ENCODE measurements at regions not wholly inside any gene's neighbourhood (a gene's known extent, or its start where the extent isn't known, plus 50 kb on each side); places are given as distances from the start of the nearest gene placed in this dataset.

DNA sequence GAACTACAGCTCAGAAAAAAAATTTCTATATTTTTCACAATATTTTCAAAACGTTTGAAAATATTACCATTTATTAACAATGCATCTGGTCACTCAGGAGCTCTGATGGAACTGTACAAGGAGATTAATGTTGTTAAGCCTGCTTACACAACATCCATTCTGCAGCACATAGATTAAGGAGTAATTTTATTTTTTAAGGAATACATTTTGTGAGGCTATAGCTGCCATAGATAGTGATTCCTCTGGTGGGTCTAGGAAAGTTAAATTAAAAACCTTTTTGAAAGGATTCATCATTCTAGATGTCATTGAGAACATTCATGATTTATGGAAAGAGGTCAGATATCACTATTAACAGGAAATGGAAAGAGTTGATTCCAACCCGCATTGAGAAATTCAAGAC, 196.9 kb downstream of the C3orf38 start:
- Histone ChIP-seq H3K79me2 (ENCODE audit: control insufficient read depth in 1 of 2, insufficient read depth in 2 of 2, low read length in 2 of 2) (no peaks in the 10 kb centered on the region), H3K27ac (ENCODE audit: low read depth, low read length) (no peak overlapping the region), H2BK20ac (ENCODE audit: low read length) (no peak overlapping the region), H3K4me2 (ENCODE audit: insufficient read depth in 1 of 2, low read depth in 2 of 2, low read length in 2 of 2) (no peak overlapping the region), H3K4ac (replicated peaks; ENCODE audit: insufficient read length, low read depth, low read length) (no peak overlapping the region), H3K4me1 (replicated peaks in 1 of 4; ENCODE audit: control insufficient read depth in 3 of 4, insufficient read depth in 4 of 4, low read length in 3 of 4) (no peaks in the 10 kb centered on the region), H3K23me2 (ENCODE audit: low read depth, low read length) (no peaks in the 10 kb centered on the region), H3K9me3 (ENCODE audit: insufficient read depth in 2 of 2, low read depth in 1 of 2, low read length in 1 of 2) (no peaks in the 10 kb centered on the region), H3K14ac (ENCODE audit: insufficient read length) (no peak overlapping the region), H2AFZ (ENCODE audit: low read length) (no peak overlapping the region), H3K56ac (replicated peaks; ENCODE audit: insufficient read length, low read depth, low read length) (no peak overlapping the region), H2BK5ac (ENCODE audit: low read depth, low read length) (no peak overlapping the region), H3K79me1 (ENCODE audit: low read depth, low read length) (no peaks in the 10 kb centered on the region), H3K23ac (ENCODE audit: insufficient read length) (no peak overlapping the region), H4K5ac (ENCODE audit: insufficient read length, low read depth, low read length) (no peak overlapping the region), H3K9ac (replicated peaks in 1 of 4; ENCODE audit: extremely low read depth in 1 of 4, low read depth in 3 of 4, low read length in 3 of 4) (no peak overlapping the region), H3K18ac (ENCODE audit: extremely low read depth, low read length) (no peak overlapping the region), H4K20me1 (replicated peaks in 1 of 2; ENCODE audit: control insufficient read depth in 1 of 2, insufficient read depth in 2 of 2, low read length in 2 of 2) (no peaks in the 10 kb centered on the region), H3K27me3 (replicated peaks in 1 of 4; ENCODE audit: control insufficient read depth in 3 of 4, extremely low read depth in 1 of 4, insufficient read depth in 3 of 4, low read length in 3 of 4) (no peaks in the 10 kb centered on the region), H2BK12ac (ENCODE audit: low read depth, low read length) (no peak overlapping the region), H2BK120ac (replicated peaks; ENCODE audit: low read depth, low read length) (no peak overlapping the region), H4K91ac (replicated peaks; ENCODE audit: insufficient read length, low read length) (no peak overlapping the region), H4K8ac (ENCODE audit: extremely low read depth, insufficient read depth, low read length) (no peak overlapping the region), H2AK5ac (ENCODE audit: low read depth, low read length) (no peak overlapping the region), H2BK15ac (ENCODE audit: low read length) (no peak overlapping the region), H3K4me3 (ENCODE audit: extremely low read depth in 1 of 4, insufficient read depth in 2 of 4, low read depth in 3 of 4, low read length in 4 of 4) (no peak overlapping the region), H3K36me3 (ENCODE audit: control insufficient read depth in 2 of 4, insufficient read depth in 4 of 4, low read length in 3 of 4) (no peaks in the 10 kb centered on the region)
- no peak for TF ChIP-seq TAF1 (IDR thresholded peaks at IDR 0.05; ENCODE audit: low read depth, low read length)
- TF ChIP-seq ASH2L (IDR thresholded peaks at IDR 0.05; ENCODE audit: low read length): no peak
- no peak for TF ChIP-seq SAP30 (IDR thresholded peaks at IDR 0.05; ENCODE audit: insufficient read depth, insufficient replicate concordance, low read length)
- TF ChIP-seq JUN (IDR thresholded peaks at IDR 0.05; ENCODE audit: low read depth, low read length): no peak
- TF ChIP-seq JUND (IDR thresholded peaks at IDR 0.05; ENCODE audit: low read length): no peak
- no peak for TF ChIP-seq NRF1 (IDR thresholded peaks at IDR 0.05; ENCODE audit: low read depth, low read length)
- no peak for TF ChIP-seq CEBPB (IDR thresholded peaks at IDR 0.05; ENCODE audit: low read depth, low read length)
- TF ChIP-seq CBX5 (IDR thresholded peaks at IDR 0.05; ENCODE audit: low read depth, low read length): no peak
- TF ChIP-seq GTF2F1 (IDR thresholded peaks at IDR 0.05; ENCODE audit: borderline replicate concordance, low read depth, low read length): no peak
- TF ChIP-seq CHD2 (IDR thresholded peaks at IDR 0.05; ENCODE audit: low read length): no peak
- TF ChIP-seq, protein P1, sequence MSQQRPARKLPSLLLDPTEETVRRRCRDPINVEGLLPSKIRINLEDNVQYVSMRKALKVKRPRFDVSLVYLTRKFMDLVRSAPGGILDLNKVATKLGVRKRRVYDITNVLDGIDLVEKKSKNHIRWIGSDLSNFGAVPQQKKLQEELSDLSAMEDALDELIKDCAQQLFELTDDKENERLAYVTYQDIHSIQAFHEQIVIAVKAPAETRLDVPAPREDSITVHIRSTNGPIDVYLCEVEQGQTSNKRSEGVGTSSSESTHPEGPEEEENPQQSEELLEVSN (IDR thresholded peaks at IDR 0.05): no peak
- TF ChIP-seq, protein P2, sequence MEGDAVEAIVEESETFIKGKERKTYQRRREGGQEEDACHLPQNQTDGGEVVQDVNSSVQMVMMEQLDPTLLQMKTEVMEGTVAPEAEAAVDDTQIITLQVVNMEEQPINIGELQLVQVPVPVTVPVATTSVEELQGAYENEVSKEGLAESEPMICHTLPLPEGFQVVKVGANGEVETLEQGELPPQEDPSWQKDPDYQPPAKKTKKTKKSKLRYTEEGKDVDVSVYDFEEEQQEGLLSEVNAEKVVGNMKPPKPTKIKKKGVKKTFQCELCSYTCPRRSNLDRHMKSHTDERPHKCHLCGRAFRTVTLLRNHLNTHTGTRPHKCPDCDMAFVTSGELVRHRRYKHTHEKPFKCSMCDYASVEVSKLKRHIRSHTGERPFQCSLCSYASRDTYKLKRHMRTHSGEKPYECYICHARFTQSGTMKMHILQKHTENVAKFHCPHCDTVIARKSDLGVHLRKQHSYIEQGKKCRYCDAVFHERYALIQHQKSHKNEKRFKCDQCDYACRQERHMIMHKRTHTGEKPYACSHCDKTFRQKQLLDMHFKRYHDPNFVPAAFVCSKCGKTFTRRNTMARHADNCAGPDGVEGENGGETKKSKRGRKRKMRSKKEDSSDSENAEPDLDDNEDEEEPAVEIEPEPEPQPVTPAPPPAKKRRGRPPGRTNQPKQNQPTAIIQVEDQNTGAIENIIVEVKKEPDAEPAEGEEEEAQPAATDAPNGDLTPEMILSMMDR (IDR thresholded peaks at IDR 0.05; ENCODE audit: control extremely low read depth in 1 of 3, insufficient read depth in 1 of 3, low read depth in 1 of 3, low read length in 3 of 3): no peak
- WGBS, 2 experiments (ENCODE audit: extremely low coverage in 1 of 2, insufficient coverage in 1 of 2, insufficient read length in 1 of 2, insufficient replicate concordance in 2 of 2, low coverage in 1 of 2, low lambda C conversion rate in 2 of 2, missing lambda C conversion rate in 1 of 2): 87% methylated on average over 2 of the region's 2 CpGs; no CpG with 5 or more reads in 1 of the 2 experiments
- ChIA-PET POLR2A (ENCODE audit: partially characterized antibody) (no interaction called here), CTCF (ENCODE audit: partially characterized antibody) (no interaction called here)
- FAIRE-seq: no peak
- DNase-seq (ENCODE audit: low read depth in 1 of 2, low spot score in 2 of 2): no peak

Measured in H1 (cell line).